RKO (cell line): ENCODE measurements at regions not wholly inside any gene's neighbourhood (a gene's known extent, or its start where the extent isn't known, plus 50 kb on each side); places are given as distances from the start of the nearest gene placed in this dataset.

ENCODE experiments used
- DNase-seq: peaks from one replicate; pipeline ENCODE4 v3.0.0-alpha.2; 2016; ENCODE audit warnings: low spot score

DNA sequence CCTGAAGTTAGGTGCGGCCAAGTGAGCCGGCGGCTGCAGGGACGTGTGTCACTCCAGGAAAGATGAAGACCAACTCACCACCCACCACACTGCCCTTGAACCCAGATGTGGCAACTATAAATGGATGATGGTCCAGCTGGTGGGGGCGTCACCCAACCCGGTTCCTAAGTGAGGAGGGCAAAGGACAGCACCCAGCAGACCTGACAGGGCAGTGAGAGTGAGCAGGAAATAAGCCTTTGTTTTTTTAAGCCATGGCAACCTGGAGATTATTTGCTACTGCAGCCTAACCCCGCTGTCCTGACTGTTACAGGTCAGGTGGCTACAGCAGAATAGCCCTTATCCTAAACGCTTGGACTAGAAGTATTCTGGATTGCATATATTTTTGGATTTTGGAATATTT lies 228.9 kb downstream of the CTTN start:
- no peak for DNase-seq

GRCh38 chr11:70628176-70628854 lies 230.0 kb downstream of the CTTN start:
- no peak for DNase-seq

GRCh38 chr11:70628855-70629844 lies 230.8 kb downstream of the CTTN start:
- DNase-seq: no peak

- no peak for DNase-seq
These were observed 231.7 kb downstream of the CTTN start for GRCh38 chr11:70630068-70630467.

DNA sequence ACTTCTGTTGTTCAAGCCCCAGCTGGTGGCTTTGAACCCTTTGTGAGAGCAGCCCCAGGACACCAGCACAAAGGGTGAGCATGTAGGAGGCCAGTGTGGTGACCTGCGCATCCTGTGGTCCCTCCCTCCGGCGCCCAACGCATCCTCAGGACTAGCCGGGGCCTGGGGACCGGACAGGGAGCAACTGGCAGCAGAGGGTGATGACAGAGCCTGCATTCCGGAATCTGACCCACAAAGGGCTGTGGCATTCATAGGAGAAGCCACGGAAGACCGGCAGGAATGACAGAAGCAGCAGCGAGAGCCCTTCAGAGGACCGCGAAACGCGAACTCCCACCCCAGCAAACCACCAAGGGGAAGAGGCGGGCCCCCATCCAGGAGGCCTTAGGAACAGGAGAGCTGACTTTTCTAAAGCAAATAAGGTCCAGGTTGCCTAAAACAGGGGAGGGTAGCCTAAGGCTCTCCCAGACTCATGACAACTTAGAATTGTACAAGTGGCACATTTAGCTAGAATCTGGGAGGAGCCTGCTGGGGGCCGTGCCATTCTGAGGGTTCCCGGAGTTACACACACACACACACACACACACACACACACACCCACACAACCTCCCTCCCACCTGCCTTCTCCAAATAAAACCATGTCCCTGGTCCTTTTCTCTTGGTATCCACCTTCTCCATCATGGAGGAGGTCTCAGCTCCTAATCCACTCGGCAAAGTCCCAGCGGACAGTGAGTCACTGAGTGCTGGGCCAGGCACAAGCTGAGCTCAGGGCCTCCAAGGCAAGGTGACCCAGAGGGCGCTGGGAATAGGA lies 232.7 kb downstream of the CTTN start:
- no peak for DNase-seq

- DNase-seq: no peak
These were observed 233.3 kb downstream of the CTTN start for GRCh38 chr11:70631624-70632047.

GRCh38 chr11:70633610-70634009 lies 235.3 kb downstream of the CTTN start:
- DNase-seq: no peak

DNA sequence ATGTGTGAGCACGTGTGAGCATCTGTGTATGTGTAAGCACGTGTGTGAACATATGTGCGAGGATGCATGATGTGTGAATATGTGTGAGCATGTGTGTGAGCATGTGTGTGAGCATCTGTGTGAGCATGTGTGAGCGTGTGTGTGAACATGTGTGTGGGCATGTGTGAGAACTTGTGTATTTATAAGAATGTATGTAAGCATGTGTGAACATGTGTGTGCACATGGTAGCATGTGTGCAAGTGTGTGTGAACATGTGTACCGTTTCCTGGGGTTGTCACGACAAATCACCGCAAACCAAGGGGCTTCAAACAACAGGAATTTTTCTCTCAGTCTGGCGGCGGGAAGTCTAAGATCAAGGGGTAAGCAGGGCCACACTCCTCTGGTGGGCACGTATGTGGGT lies 238.3 kb downstream of the CTTN start:
- DNase-seq: no peak

DNA sequence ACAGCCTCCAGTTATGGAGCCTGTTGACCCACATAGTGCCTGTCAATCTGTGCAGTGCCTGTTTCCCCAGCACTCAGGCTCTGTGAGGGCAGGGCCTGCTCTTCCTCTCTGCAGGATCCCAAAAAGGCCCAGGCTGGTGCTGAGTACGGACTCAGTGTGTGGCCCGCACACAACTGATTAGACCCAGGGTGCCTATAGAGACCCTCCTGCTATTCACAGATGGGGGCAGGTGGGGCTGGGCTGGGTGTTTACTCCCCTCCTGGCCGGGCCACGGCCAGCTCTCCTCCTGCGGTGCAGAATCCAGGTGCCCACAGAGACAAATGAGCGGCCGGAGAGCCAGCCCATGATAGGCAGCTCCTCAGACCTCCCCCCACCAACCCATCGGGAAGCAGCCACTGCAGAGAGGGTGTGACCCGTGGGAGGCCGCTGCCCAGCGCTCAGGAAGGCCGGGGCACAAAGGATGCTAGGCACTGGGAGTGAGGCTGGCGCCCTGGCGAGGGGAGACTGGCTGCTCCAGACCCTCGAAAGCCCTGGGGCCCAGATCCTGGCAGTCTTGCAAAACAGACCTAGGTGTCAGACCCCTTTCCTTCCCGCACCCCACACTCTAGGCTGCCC lies 239.0 kb downstream of the CTTN start:
- DNase-seq: no peak

DNA sequence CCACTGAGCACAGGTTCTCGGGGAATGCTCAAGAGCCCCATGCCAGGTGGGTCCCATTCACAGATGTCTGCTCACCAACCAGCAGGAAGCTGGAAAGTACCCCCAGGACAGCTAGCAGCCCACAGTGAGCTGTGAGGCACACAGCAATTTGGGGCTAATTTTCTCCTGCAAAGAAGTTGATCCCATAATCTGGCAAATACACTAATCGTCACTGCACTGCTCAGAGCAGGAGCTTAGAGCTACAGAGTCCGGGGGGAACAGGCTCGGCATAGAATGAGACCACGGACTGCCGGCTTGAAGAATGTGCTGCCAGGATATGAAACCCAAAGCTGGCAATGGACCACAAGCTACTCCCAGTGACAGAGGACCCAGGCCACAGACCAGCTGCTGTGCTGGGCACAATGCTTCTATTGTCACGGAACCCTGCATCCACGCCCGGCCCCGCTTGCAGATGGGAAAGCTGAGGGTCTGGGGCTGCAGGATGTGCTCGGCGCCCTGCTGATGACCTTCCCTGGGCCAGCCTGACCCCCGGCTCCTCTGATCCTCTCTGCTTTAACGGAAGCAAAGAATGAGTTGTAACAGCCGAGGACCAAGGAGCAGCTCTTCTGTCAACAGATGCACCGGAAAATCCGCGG lies 239.7 kb downstream of the CTTN start:
- no peak for DNase-seq

GRCh38 chr11:70640408-70640807 lies 242.1 kb downstream of the CTTN start:
- DNase-seq: no peak

GRCh38 chr11:70641369-70641768 lies 243.0 kb downstream of the CTTN start:
- DNase-seq: no peak

DNA sequence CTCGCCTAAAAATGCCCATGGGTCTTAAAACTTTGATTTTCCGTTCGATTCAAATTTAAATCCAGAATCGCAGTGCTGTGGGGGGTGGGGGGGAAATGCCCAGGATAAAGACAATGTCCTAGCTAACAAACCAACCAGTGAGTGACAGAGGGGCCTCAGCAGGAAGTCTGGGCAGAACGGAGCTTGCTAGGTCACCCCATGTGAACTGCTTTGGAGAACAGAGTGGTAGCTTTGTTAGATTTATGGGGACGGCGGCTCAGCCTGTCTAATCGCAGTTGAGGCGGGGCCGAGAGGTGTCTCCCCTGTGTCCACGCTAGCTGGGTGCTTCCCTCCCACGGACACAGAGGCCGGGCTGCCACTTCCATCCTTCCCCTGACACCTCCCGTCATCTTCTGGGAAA lies 243.9 kb downstream of the CTTN start:
- DNase-seq: no peak

DNA sequence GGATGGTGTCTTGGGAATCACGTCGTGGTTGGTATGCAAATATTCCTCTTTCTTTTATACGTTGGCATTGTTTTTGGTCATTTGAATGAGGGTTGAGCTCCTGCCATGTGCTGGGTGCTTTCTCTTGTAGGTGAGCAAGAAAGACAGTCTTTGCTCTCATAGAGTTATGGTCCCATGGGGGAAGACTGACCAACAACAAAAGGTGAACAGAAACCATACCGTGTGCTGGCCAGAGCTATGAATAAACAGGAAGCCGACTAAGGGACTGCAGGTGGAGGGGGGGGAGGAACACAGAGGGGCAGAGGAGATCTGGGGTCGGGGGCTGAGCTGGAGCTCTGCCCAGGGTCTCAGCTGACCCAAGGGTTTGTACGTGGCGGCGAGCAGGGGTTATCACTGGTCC lies 245.3 kb downstream of the CTTN start:
- no peak for DNase-seq

DNA sequence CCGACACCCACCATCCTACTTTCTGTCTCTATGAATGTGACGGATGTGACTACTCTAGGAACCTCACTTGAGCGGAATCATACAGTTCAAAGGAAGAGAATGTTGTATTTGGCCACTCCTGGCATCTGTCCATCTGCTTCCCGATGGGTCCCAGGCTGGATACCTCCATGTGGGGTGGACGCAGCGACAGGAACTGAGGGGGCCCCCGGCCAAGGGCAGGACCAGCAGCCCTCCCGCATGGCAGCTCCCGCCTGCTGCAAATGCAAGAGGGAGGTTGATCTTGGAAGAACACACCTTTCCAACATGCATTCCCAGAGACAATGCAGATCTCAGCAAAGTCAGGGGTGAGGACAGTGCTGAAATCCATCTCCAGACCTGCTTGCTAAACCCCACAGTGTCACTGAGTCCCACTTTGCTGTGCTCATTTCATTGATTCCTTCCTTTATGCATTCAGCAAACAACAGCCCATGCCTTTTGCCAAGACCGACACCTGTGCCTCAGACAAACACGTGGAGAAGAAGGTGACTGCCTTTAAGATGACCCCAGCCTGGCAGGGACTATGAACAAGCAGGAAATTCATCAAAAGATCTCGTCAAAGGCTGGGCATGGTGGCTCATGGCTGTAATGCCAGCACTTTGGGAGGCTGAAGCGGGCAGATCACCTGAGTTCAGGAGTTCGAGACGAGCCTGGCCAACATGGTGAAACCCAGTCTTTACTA lies 246.2 kb downstream of the CTTN start:
- DNase-seq: no peak

DNA sequence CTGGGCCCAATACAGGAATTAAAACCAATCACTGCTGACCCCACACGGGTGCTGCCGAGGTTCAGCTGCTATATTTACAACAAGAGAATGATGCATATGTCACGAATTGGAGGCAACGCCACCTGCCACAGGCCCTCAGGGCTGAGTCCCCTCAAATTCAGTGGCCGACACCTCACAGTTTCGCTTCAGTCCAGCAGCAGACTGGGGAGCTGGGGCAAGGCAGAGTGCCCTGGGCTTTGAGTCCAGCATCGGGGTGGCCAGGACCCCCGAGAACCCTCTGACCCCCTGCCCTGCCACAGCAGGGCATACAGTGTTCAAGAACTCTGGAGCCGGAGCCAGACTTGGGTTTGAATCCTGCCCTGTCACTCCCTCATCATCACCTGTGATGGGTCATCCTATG lies 247.2 kb downstream of the CTTN start:
- no peak for DNase-seq

GRCh38 chr11:70646272-70647049 lies 248.1 kb downstream of the CTTN start:
- DNase-seq: no peak

- DNase-seq: no peak
These were observed 249.1 kb downstream of the CTTN start for GRCh38 chr11:70647188-70648166.
